Prostate gland (tissue), 2 donors: ENCODE measurements at regions not wholly inside any gene's neighbourhood (a gene's known extent, or its start where the extent isn't known, plus 50 kb on each side); places are given as distances from the start of the nearest gene placed in this dataset.

ENCODE experiments used
- DNase-seq: peaks from one replicate; pipeline ENCODE4 v3.0.0-alpha.2; 2019; ENCODE audit warnings: low spot score
- H3K27ac ChIP-seq, 2 donors: fragments of 200-600 bp; sonication (generic); 2 replicates each; pipeline ENCODE4 v1.5.1; 2017 to 2019
- H3K27me3 ChIP-seq: fragments of 200-600 bp; sonication (generic); replicated peaks from 2 replicates; pipeline ENCODE4 v1.5.1; 2019; ENCODE audit not compliant: insufficient read depth
- H3K36me3 ChIP-seq, 2 donors: fragments of 200-600 bp; sonication (generic); 1 replicate in 1 of 2; 2 replicates in 1 of 2; pipeline versions ENCODE4 v1.5.1 to v1.8.1; 2017 to 2019
- H3K4me1 ChIP-seq: fragments of 200-600 bp; sonication (generic); replicated peaks from 2 replicates; pipeline ENCODE4 v1.5.1; 2019
- H3K4me3 ChIP-seq, 2 donors: fragments of 200-600 bp; sonication (generic); 2 replicates each; pipeline ENCODE4 v1.5.1; 2017 to 2019
- H3K9me3 ChIP-seq: fragments of 200-600 bp; sonication (generic); 2 replicates; pipeline ENCODE4 v1.5.1; 2017
- POLR2A ChIP-seq: fragments of 450-650 bp; IDR thresholded peaks from one replicate; pipeline ENCODE4 v1.6.1; 2016; ENCODE audit warnings: antibody characterized with exemption, mild to moderate bottlenecking
- POLR2AphosphoS5 ChIP-seq: sonication (generic); formaldehyde crosslinking; IDR thresholded peaks from one replicate; pipeline ENCODE4 v1.6.1; 2017; ENCODE audit warnings: antibody characterized with exemption
- WGBS: methylation state at CpG from one replicate; pipeline ENCODE4 v1.1.5; 2018; 5-methylcytosine and 5-hydroxymethylcytosine counted together
- intact Hi-C: fragments of 100-400 bp; cut with DNase I; formaldehyde crosslinking; loops from one replicate; pipeline ENCODE4 v1.14.2; 2022
- TF ChIP-seq, protein P1 (sequence below), 4 experiments: fragments of 200-600 bp in 2 of 4; fragments of 450-650 bp in 2 of 4; sonication (generic) in 2 of 4; IDR thresholded peaks; 1 replicate in 3 of 4; 2 replicates in 1 of 4; pipeline ENCODE4 v1.5.1; 2016 to 2019; ENCODE audit warnings: antibody characterized with exemption in 4 of 4, mild to moderate bottlenecking in 2 of 4, moderate library complexity in 2 of 4

GRCh38 chr2:172296267-172297046, 130.9 kb upstream of the ITGA6 start:
- H3K4me3 ChIP-seq: no peak overlapping the region
- no peak for TF ChIP-seq POLR2A
- TF ChIP-seq, protein P1, sequence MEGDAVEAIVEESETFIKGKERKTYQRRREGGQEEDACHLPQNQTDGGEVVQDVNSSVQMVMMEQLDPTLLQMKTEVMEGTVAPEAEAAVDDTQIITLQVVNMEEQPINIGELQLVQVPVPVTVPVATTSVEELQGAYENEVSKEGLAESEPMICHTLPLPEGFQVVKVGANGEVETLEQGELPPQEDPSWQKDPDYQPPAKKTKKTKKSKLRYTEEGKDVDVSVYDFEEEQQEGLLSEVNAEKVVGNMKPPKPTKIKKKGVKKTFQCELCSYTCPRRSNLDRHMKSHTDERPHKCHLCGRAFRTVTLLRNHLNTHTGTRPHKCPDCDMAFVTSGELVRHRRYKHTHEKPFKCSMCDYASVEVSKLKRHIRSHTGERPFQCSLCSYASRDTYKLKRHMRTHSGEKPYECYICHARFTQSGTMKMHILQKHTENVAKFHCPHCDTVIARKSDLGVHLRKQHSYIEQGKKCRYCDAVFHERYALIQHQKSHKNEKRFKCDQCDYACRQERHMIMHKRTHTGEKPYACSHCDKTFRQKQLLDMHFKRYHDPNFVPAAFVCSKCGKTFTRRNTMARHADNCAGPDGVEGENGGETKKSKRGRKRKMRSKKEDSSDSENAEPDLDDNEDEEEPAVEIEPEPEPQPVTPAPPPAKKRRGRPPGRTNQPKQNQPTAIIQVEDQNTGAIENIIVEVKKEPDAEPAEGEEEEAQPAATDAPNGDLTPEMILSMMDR (IDR thresholded peaks at IDR 0.05): no peak
- TF ChIP-seq POLR2AphosphoS5: no peak
- no peak for DNase-seq
- intact Hi-C loops: no loop called here
- 37% methylated on average over 6 of the region's 6 CpGs for WGBS
- no peaks in the 10 kb centered on the region for H3K36me3 ChIP-seq
- H3K9me3 ChIP-seq: no peaks in the 10 kb centered on the region
- H3K27ac ChIP-seq: no peak overlapping the region
- no peaks in the 10 kb centered on the region for H3K27me3 ChIP-seq
- H3K4me1 ChIP-seq: no peaks in the 10 kb centered on the region

- WGBS: 57% methylated on average over 3 of the region's 3 CpGs
- intact Hi-C loops: no loop called here
Observed at GRCh38 chr2:172297531-172297930, 129.9 kb upstream of the ITGA6 start.

GRCh38 chr2:172297950-172298349, 129.4 kb upstream of the ITGA6 start:
- TF ChIP-seq POLR2A: no peak
- TF ChIP-seq, protein P1 (IDR thresholded peaks at IDR 0.05): no peak
- TF ChIP-seq POLR2AphosphoS5: no peak
- no peaks in the 10 kb centered on the region for H3K9me3 ChIP-seq
- no peak overlapping the region for H3K4me3 ChIP-seq
- no peaks in the 10 kb centered on the region for H3K4me1 ChIP-seq
- no peaks in the 10 kb centered on the region for H3K27me3 ChIP-seq
- WGBS: 90% methylated on average over 4 of the region's 4 CpGs
- intact Hi-C loops: no loop called here
- no peak for DNase-seq
- H3K27ac ChIP-seq: no peak overlapping the region
- H3K36me3 ChIP-seq: no peaks in the 10 kb centered on the region

More at GRCh38 chr2:172297531-172297930, 129.9 kb upstream of the ITGA6 start:
- DNase-seq: no peak
- no peak overlapping the region for H3K4me3 ChIP-seq
- H3K36me3 ChIP-seq: no peaks in the 10 kb centered on the region
- H3K27me3 ChIP-seq: no peaks in the 10 kb centered on the region
- H3K4me1 ChIP-seq: no peaks in the 10 kb centered on the region
- no peak overlapping the region for H3K27ac ChIP-seq
- H3K9me3 ChIP-seq: no peaks in the 10 kb centered on the region
- no peak for TF ChIP-seq POLR2A
- TF ChIP-seq, protein P1 (IDR thresholded peaks at IDR 0.05): no peak
- TF ChIP-seq POLR2AphosphoS5: no peak

DNA sequence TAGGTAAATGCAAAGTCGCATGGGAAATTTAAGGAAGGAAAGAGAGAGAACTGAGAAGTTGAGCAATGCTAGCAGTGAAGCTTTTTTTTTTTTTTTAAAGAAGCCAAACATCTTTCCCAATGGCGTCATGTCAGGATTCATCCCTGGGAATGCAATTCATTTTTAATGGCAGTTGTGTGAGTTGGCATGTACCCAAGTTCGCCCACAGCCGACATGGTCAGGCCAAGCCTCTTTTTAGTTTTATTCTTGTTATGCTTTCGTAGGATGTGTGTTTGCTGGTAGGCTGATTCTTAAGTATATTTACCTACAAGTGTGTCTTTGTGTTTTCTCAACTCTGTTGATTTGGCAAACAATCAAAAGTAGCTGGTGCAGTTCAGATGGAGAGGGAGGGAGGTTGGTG, 127.6 kb upstream of the ITGA6 start:
- Histone ChIP-seq H3K36me3 (no peaks in the 10 kb centered on the region), H3K27me3 (no peaks in the 10 kb centered on the region), H3K4me3 (no peak overlapping the region), H3K4me1 (no peaks in the 10 kb centered on the region), H3K27ac (no peak overlapping the region), H3K9me3 (no peaks in the 10 kb centered on the region)
- no peak for TF ChIP-seq POLR2A
- peak; percentile 88 for TF ChIP-seq POLR2AphosphoS5
- intact Hi-C loops: no loop called here
- peak; percentile 77 for DNase-seq
- WGBS: 32% methylated on average over 5 of the region's 5 CpGs

DNA sequence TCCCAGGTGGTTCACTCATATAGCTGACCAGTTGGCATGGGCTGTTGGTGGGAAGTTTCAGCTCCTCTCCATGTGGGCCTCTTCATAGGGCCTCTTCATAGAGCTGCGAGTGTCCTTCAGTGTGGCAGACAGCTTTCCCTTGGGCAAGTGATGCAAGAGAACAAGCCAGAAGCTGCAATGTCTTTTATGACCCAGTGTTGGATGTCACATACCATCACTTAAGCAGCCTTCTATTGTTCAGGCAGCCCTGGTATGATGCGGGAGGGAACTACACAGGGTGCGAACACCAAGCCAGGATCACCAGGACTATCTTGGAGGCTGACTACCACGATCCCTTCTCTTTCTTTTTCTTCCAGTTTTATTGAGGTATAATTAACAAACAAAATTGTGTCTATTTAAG, 126.5 kb upstream of the ITGA6 start:
- H3K27ac ChIP-seq: no peak overlapping the region
- no peaks in the 10 kb centered on the region for H3K4me1 ChIP-seq
- TF ChIP-seq POLR2AphosphoS5 (no peak), POLR2A (no peak)
- 96% methylated on average over 4 of the region's 4 CpGs for WGBS
- no peaks in the 10 kb centered on the region for H3K9me3 ChIP-seq
- no peaks in the 10 kb centered on the region for H3K27me3 ChIP-seq
- DNase-seq: no peak
- H3K4me3 ChIP-seq: no peak overlapping the region
- no peaks in the 10 kb centered on the region for H3K36me3 ChIP-seq
- intact Hi-C loops: no loop called here

DNA sequence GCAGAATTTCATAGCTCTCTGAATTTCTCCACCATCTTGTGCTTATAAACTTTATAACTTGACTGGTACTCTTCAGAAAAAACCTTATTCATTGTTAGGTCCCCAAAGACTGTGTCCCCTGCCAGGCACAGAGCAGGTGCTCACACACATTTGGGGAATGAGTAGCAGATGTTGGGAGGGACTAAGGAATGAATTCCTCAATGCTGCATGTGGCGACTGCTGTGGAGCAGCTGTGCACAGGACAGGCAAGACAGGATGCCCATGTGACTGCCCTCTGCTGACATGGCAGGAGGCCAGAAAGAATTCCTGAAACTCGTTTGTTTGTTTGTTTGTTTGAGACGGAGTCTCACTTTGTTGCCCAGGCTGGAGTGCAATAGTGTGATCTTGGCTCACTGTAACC, 122.3 kb upstream of the ITGA6 start:
- H3K36me3 ChIP-seq: no peaks in the 10 kb centered on the region
- H3K9me3 ChIP-seq: no peaks in the 10 kb centered on the region
- WGBS: 52% methylated on average over 3 of the region's 3 CpGs
- no peaks in the 10 kb centered on the region for H3K27me3 ChIP-seq
- DNase-seq: no peak
- H3K4me1 ChIP-seq: no peaks in the 10 kb centered on the region
- TF ChIP-seq POLR2A: no peak
- TF ChIP-seq, protein P1 (IDR thresholded peaks at IDR 0.05): no peak
- intact Hi-C loops: no loop called here
- H3K27ac ChIP-seq: no peak overlapping the region
- no peak overlapping the region for H3K4me3 ChIP-seq
